GM21381 (cell line): ENCODE measurements at regions not wholly inside any gene's neighbourhood (a gene's known extent, or its start where the extent isn't known, plus 50 kb on each side); places are given as distances from the start of the nearest gene placed in this dataset.

Source experiments
- ATAC-seq: cut with Tn5 transposase; IDR thresholded peaks from one replicate; pipeline ENCODE4 v1.9.1; 2021; ENCODE audit warnings: mild to moderate bottlenecking, moderate library complexity; ENCODE audit not compliant: unreplicated experiment

DNA sequence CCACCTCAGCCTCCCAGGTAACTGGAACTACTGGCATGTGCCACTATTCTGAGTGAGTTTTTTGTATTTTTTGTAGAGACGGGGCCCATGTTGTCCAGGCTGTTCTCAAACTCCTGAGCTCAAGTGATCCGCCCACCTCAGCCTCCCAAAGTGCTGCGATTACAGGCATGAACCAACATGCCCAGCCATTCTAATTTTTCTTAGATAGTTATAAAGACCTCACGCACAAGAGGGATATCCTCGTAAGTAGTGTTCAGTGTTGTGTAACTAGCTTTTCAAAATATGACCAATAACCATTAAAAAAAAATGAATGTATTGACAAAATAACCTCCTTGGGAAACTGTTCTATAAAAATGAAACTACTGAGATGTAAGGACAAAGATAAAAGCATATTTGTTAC, 90.5 kb upstream of the FERD3L start:
- ATAC-seq, result no peak

- no peak for ATAC-seq
Observed at GRCh38 chr7:19224951-19225350, 79.7 kb upstream of the FERD3L start.

- no peak for ATAC-seq
Observed at GRCh38 chr7:19215412-19215811, 70.2 kb upstream of the FERD3L start.

GRCh38 chr7:19213746-19214145, 68.5 kb upstream of the FERD3L start:
- ATAC-seq, result no peak

- no peak for ATAC-seq
Observed at GRCh38 chr7:19210893-19211413, 65.7 kb upstream of the FERD3L start.

DNA sequence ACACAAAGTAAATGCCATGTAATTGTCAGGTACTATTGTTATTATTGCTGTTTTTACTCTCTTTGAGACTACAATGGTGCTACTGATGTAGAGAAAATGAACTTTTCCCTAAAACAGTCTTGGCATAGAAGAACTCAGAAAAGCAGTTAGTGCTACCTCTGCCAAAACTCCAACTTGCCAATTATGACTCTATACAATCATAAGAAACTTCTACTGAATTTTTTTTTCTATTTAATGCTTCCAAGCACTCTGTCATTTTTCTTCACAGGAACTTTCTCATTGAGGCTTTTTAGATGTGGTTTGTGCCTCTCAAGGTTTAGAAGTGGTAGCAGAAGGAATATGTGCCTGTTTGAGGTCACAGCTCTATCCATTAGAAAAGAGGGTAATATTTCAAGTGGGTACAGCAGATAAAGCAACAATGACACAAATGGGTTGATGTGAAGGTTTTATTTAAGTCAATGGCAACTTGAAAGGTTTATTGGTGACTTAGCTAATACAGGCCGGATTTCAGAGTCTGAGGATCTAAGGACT, 64.0 kb upstream of the FERD3L start:
- ATAC-seq, result no peak

- no peak for ATAC-seq
Observed at GRCh38 chr7:19206721-19207120, 61.5 kb upstream of the FERD3L start.

DNA sequence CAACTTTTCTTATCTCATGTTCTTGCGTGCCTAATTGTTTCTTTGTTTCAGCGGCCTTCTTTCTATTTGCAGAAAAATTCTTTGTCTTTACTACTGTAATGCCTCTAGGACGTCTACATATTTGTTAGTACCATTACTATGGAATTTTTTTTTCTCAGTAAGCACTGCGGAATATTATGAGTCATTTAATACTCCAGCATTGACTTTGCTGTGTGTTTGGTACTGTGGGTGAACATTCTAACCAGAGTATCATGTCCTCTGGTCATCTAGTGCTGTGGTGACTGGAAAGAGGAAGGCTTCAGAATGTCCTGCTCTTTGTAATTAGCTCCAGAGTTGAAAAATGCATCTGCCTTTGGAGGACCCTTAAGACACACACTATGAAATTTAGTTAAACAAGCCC, 58.5 kb upstream of the FERD3L start:
- ATAC-seq, result no peak

GRCh38 chr7:19202599-19202998, 57.4 kb upstream of the FERD3L start:
- ATAC-seq, result no peak
